CD4-positive, alpha-beta T cell treated with Interleukin-15 for 1 hour (primary cell): ENCODE measurements at regions not wholly inside any gene's neighbourhood (a gene's known extent, or its start where the extent isn't known, plus 50 kb on each side); places are given as distances from the start of the nearest gene placed in this dataset.

Experiments used
- DNase-seq: peaks from one replicate; pipeline ENCODE4 v3.0.0-alpha.2; 2020

- no peak for DNase-seq
These were observed 107.4 kb upstream of the ADGRF1 start for GRCh38 chr6:47149554-47149953.

GRCh38 chr6:47149066-47149465 is 106.9 kb upstream of the ADGRF1 start:
- no peak for DNase-seq

GRCh38 chr6:47147836-47148344 is 105.8 kb upstream of the ADGRF1 start:
- DNase-seq = no peak

- no peak for DNase-seq
These were observed 105.1 kb upstream of the ADGRF1 start for GRCh38 chr6:47147175-47147727.

GRCh38 chr6:47146431-47147174 is 104.5 kb upstream of the ADGRF1 start:
- DNase-seq = no peak

- no peak for DNase-seq
These were observed 103.1 kb upstream of the ADGRF1 start for GRCh38 chr6:47145212-47145611.

GRCh38 chr6:47144306-47144705 is 102.2 kb upstream of the ADGRF1 start:
- DNase-seq = no peak

- DNase-seq = no peak
These were observed 99.8 kb upstream of the ADGRF1 start for GRCh38 chr6:47141963-47142362.

GRCh38 chr6:47141171-47141570 is 99.0 kb upstream of the ADGRF1 start:
- no peak for DNase-seq

GRCh38 chr6:47138046-47138445 is 95.9 kb upstream of the ADGRF1 start:
- DNase-seq = no peak

- no peak for DNase-seq
These were observed 94.9 kb upstream of the ADGRF1 start for GRCh38 chr6:47137073-47137472.

- DNase-seq = no peak
These were observed 93.6 kb upstream of the ADGRF1 start for GRCh38 chr6:47135772-47136171.

GRCh38 chr6:47134476-47135189 is 92.5 kb upstream of the ADGRF1 start:
- no peak for DNase-seq

GRCh38 chr6:47133230-47134000 is 91.3 kb upstream of the ADGRF1 start:
- no peak for DNase-seq

GRCh38 chr6:47132724-47133123 is 90.6 kb upstream of the ADGRF1 start:
- no peak for DNase-seq

- DNase-seq = no peak
These were observed 89.6 kb upstream of the ADGRF1 start for GRCh38 chr6:47131773-47132172.

GRCh38 chr6:47130086-47130485 is 88.0 kb upstream of the ADGRF1 start:
- no peak for DNase-seq

GRCh38 chr6:47129129-47129528 is 87.0 kb upstream of the ADGRF1 start:
- DNase-seq = no peak

GRCh38 chr6:47126647-47127391 is 84.7 kb upstream of the ADGRF1 start:
- DNase-seq = no peak

- no peak for DNase-seq
These were observed 76.5 kb upstream of the ADGRF1 start for GRCh38 chr6:47118611-47119010.

GRCh38 chr6:47117314-47117713 is 75.2 kb upstream of the ADGRF1 start:
- no peak for DNase-seq

GRCh38 chr6:47116606-47117005 is 74.5 kb upstream of the ADGRF1 start:
- DNase-seq = no peak

GRCh38 chr6:47116086-47116485 is 74.0 kb upstream of the ADGRF1 start:
- no peak for DNase-seq
